HepG2 (cell line): ENCODE measurements at regions not wholly inside any gene's neighbourhood (a gene's known extent, or its start where the extent isn't known, plus 50 kb on each side); places are given as distances from the start of the nearest gene placed in this dataset.

Experiments used
- ATAC-seq: fragments of 200-7000 bp; cut with Tn5 transposase; 3 replicates; pipeline ENCODE4 v1.9.1; 2020; ENCODE audit warnings: mild to moderate bottlenecking, moderate library complexity
- BruUV-seq: library from RNA; stranded (reverse); fragments of 400-500 nt; replicated peaks from 2 replicates; lab custom pipeline; 2021; lab: Mats Ljungman, UMichigan
- CTCF ChIA-PET: fragments of 300-600 bp; formaldehyde crosslinking; extraction: SDS; loops from one replicate; lab custom pipeline; 2021; ENCODE audit warnings: low total read pairs, inconsistent platforms, low intra/inter-chr PET ratio; lab: Yijun Ruan, JAX
- POLR2A ChIA-PET: fragments of 350-600 bp; sonication (Branson Sonifier 250); formaldehyde crosslinking; loops from one replicate; lab custom pipeline; 2020; ENCODE audit warnings: antibody characterized with exemption, inconsistent platforms; lab: Yijun Ruan, JAX
- DNase-seq: peaks from one replicate; pipeline ENCODE4 v3.0.0-alpha.2; 2015; ENCODE audit warnings: low spot score
- FAIRE-seq: peaks from 3 replicates; lab custom pipeline; 2011; peaks lifted over from hg19 to GRCh38; lab: Jason Lieb, UNC
- H2AFZ ChIP-seq: one replicate; pipeline ENCODE4 v1.6.1; 2011; ENCODE audit warnings: low read length, inconsistent platforms
- H3K27ac ChIP-seq: fragments of 300-600 bp; 3 replicates; pipeline ENCODE4 v1.8.0; 2011; ENCODE audit warnings: mixed run types, mild to moderate bottlenecking, mixed read lengths, low read length, inconsistent platforms; ENCODE audit not compliant: insufficient read depth; ENCODE audit errors: extremely low read length
- H3K27me3 ChIP-seq, 2 experiments: fragments of 200-600 bp in 1 of 2; 2 replicates in 1 of 2; 3 replicates in 1 of 2; pipeline versions ENCODE4 v1.6.0 to v1.8.0; 2011; ENCODE audit warnings: low read length in 2 of 2, mild to moderate bottlenecking in 2 of 2, moderate library complexity in 2 of 2, inconsistent platforms in 1 of 2; ENCODE audit not compliant: insufficient read depth in 2 of 2, control insufficient read depth in 1 of 2
- H3K36me3 ChIP-seq, 2 experiments: fragments of 200-600 bp in 1 of 2; replicated peaks in 1 of 2; 2 replicates in 1 of 2; 3 replicates in 1 of 2; pipeline versions ENCODE4 v1.5.1 to v1.8.0; 2011; ENCODE audit warnings: low read length in 2 of 2, inconsistent platforms in 1 of 2; ENCODE audit not compliant: insufficient read depth in 2 of 2, control insufficient read depth in 1 of 2
- H3K4me1 ChIP-seq: 2 replicates; pipeline ENCODE4 v1.5.1; 2012; ENCODE audit warnings: low read length, inconsistent platforms; ENCODE audit not compliant: insufficient read depth
- H3K4me2 ChIP-seq: 2 replicates; pipeline ENCODE4 v1.6.0; 2011; ENCODE audit warnings: low read depth, low read length, inconsistent platforms
- H3K4me3 ChIP-seq, 3 experiments: fragments of 200-600 bp in 1 of 3; sonication (generic), shearing (Covaris generic) in 1 of 3; replicated peaks in 1 of 3; 2 replicates each; pipeline ENCODE4 v1.5.1; 2011 to 2016; ENCODE audit warnings: low read length in 3 of 3, inconsistent platforms in 2 of 3, low read depth in 2 of 3, mild to moderate bottlenecking in 2 of 3, control low read depth in 1 of 3, mixed read lengths in 1 of 3; ENCODE audit not compliant: insufficient read depth in 1 of 3
- H3K79me2 ChIP-seq: one replicate; pipeline ENCODE4 v1.6.1; 2011; ENCODE audit warnings: low read length, inconsistent platforms; ENCODE audit not compliant: insufficient read depth
- H3K9ac ChIP-seq: 2 replicates; pipeline ENCODE4 v1.6.0; 2011; ENCODE audit warnings: mild to moderate bottlenecking, low read depth, low read length, inconsistent platforms; ENCODE audit not compliant: insufficient read depth
- H3K9me3 ChIP-seq: 2 replicates; pipeline ENCODE4 v1.5.1; 2012; ENCODE audit warnings: mild to moderate bottlenecking, low read length
- H4K20me1 ChIP-seq: 2 replicates; pipeline ENCODE4 v1.6.0; 2011; ENCODE audit warnings: inconsistent platforms, mild to moderate bottlenecking, low read length, moderate library complexity; ENCODE audit not compliant: insufficient read depth
- FOXJ3 ChIP-seq: sonication (generic); formaldehyde crosslinking; IDR thresholded peaks from 2 replicates; pipeline ENCODE4 v1.4.0; 2020; ENCODE audit warnings: missing genetic modification reagents, mild to moderate bottlenecking, borderline replicate concordance
- GTF2F1 ChIP-seq: fragments of 150-350 bp; IDR thresholded peaks from 2 replicates; pipeline ENCODE4 v1.6.1; 2014; ENCODE audit warnings: low read length
- HCFC1 ChIP-seq: fragments of 150-350 bp; IDR thresholded peaks from 2 replicates; pipeline ENCODE4 v1.6.1; 2014; ENCODE audit warnings: low read depth, low read length
- HNRNPK ChIP-seq: fragments of 200-400 bp; formaldehyde crosslinking; IDR thresholded peaks from 2 replicates; pipeline ENCODE4 v1.6.1; 2018; ENCODE audit warnings: low read length, low read depth, moderate library complexity, mild to moderate bottlenecking; ENCODE audit not compliant: poor library complexity, severe bottlenecking
- KDM3A ChIP-seq: IDR thresholded peaks from 2 replicates; pipeline ENCODE4 v1.6.1; 2018; ENCODE audit warnings: low read depth, missing compliant biosample characterization
- MEIS1 ChIP-seq: sonication (generic); formaldehyde crosslinking; IDR thresholded peaks from 2 replicates; pipeline ENCODE4 v1.9.0; 2021; ENCODE audit warnings: mild to moderate bottlenecking, missing genetic modification reagents, moderate library complexity, borderline replicate concordance
- NKX3-1 ChIP-seq: sonication (generic); formaldehyde crosslinking; IDR thresholded peaks from 2 replicates; pipeline ENCODE4 v1.5.0; 2020; ENCODE audit warnings: missing genetic modification reagents
- NPAS2 ChIP-seq: sonication (generic); formaldehyde crosslinking; IDR thresholded peaks from 2 replicates; pipeline ENCODE4 v1.8.0; 2022; ENCODE audit warnings: mild to moderate bottlenecking, missing genetic modification reagents, borderline replicate concordance
- RBAK ChIP-seq: sonication (generic); formaldehyde crosslinking; IDR thresholded peaks from 2 replicates; pipeline ENCODE4 v1.5.1; 2020; ENCODE audit warnings: mild to moderate bottlenecking, missing genetic modification reagents
- TBP ChIP-seq: sonication (generic); formaldehyde crosslinking; IDR thresholded peaks from 2 replicates; pipeline ENCODE4 v1.5.0; 2020; ENCODE audit warnings: missing genetic modification reagents
- ZBTB2 ChIP-seq: sonication (generic); formaldehyde crosslinking; IDR thresholded peaks from 2 replicates; pipeline ENCODE4 v1.8.0; 2022; ENCODE audit warnings: low read depth, missing genetic modification reagents
- ZBTB8A ChIP-seq: sonication (generic); formaldehyde crosslinking; IDR thresholded peaks from 2 replicates; pipeline ENCODE4 v1.4.0; 2020; ENCODE audit warnings: mild to moderate bottlenecking, low read depth, missing genetic modification reagents, borderline replicate concordance
- ZNF547 ChIP-seq: sonication (generic); formaldehyde crosslinking; IDR thresholded peaks from 2 replicates; pipeline ENCODE4 v1.5.1; 2020; ENCODE audit warnings: mild to moderate bottlenecking, missing genetic modification reagents
- ZNF878 ChIP-seq: sonication (generic); formaldehyde crosslinking; IDR thresholded peaks from 2 replicates; pipeline ENCODE4 v1.8.1; 2023; ENCODE audit warnings: mild to moderate bottlenecking, missing genetic modification reagents, moderate library complexity
- WGBS: methylation state at CpG from one replicate; pipeline ENCODE4 v1.1.6; 2017; ENCODE audit warnings: low lambda C conversion rate; 5-methylcytosine and 5-hydroxymethylcytosine counted together
- in situ Hi-C: cut with HindIII; loops from 2 replicates; pipeline ENCODE4 v1.10.0; 2017; ENCODE audit warnings: low pct_unique_long_range_greater_than_20kb; ENCODE audit not compliant: extremely low pct_ligation_motif_present
- intact Hi-C: fragments of 100-400 bp; cut with micrococcal nuclease; formaldehyde crosslinking; loops from one replicate; pipeline ENCODE4 v1.10.0; 2022; ENCODE audit not compliant: unreplicated experiment
- TF ChIP-seq, protein P1 (sequence below): IDR thresholded peaks from 2 replicates; pipeline ENCODE4 v1.6.1; 2016; ENCODE audit warnings: mild to moderate bottlenecking, missing biosample characterization, missing genetic modification reagents
- TF ChIP-seq, protein P2 (sequence below): sonication (generic); formaldehyde crosslinking; IDR thresholded peaks from 2 replicates; pipeline ENCODE4 v1.5.0; 2020; ENCODE audit warnings: missing genetic modification reagents, mild to moderate bottlenecking, borderline replicate concordance
- TF ChIP-seq, protein P3 (sequence below): sonication (generic); formaldehyde crosslinking; IDR thresholded peaks from 2 replicates; pipeline ENCODE4 v1.4.0; 2020; ENCODE audit warnings: missing genetic modification reagents
- TF ChIP-seq, protein P4 (sequence below): sonication (generic); formaldehyde crosslinking; IDR thresholded peaks from 2 replicates; pipeline ENCODE4 v1.4.0; 2020; ENCODE audit warnings: mild to moderate bottlenecking, missing genetic modification reagents, borderline replicate concordance

- TF ChIP-seq, protein P1, sequence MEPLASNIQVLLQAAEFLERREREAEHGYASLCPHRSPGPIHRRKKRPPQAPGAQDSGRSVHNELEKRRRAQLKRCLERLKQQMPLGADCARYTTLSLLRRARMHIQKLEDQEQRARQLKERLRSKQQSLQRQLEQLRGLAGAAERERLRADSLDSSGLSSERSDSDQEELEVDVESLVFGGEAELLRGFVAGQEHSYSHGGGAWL (CRISPR knock-in tag): no peak
- TF ChIP-seq, protein P2, sequence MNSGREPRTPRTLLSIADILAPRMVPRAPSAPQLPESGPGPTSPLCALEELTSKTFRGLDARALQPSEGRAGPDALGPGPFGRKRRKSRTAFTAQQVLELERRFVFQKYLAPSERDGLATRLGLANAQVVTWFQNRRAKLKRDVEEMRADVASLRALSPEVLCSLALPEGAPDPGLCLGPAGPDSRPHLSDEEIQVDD (CRISPR knock-in tag): no peak
- TF ChIP-seq ZBTB2 (CRISPR knock-in tag) (no peak), HNRNPK (no peak)
- TF ChIP-seq, all 625 proteins: peak for 0
Observed at GRCh38 chr4:81930506-81931238, 443.1 kb downstream of the HNRNPD start (continued).

GRCh38 chr4:81923140-81923539 lies 450.7 kb downstream of the HNRNPD start:
- ATAC-seq: no peak
- ChIA-PET POLR2A (no interaction called here), CTCF (no interaction called here)
- H3K4me3 ChIP-seq: no peak overlapping the region
- H3K9ac ChIP-seq: no peak overlapping the region
- in situ Hi-C loops: no loop called here
- 0% methylated on average over 2 of the region's 2 CpGs for WGBS
- H3K36me3 ChIP-seq: no peaks in the 10 kb centered on the region
- intact Hi-C loops: no loop called here
- no peak overlapping the region for H3K4me2 ChIP-seq
- no peak overlapping the region for H2AFZ ChIP-seq
- BruUV-seq: no TSS peak
- H3K27me3 ChIP-seq: no peaks in the 10 kb centered on the region
- no peaks in the 10 kb centered on the region for H3K4me1 ChIP-seq
- H3K9me3 ChIP-seq: no peaks in the 10 kb centered on the region
- H3K27ac ChIP-seq: no peak overlapping the region
- FAIRE-seq: no peak
- DNase-seq: no peak
- no peaks in the 10 kb centered on the region for H3K79me2 ChIP-seq
- no peaks in the 10 kb centered on the region for H4K20me1 ChIP-seq
- TF ChIP-seq GTF2F1 (no peak), TBP (CRISPR knock-in tag) (no peak), ZBTB8A (no peak), NKX3-1 (CRISPR knock-in tag) (no peak), MEIS1 (CRISPR knock-in tag) (no peak), HCFC1 (no peak), ZNF547 (CRISPR knock-in tag) (no peak), RBAK (CRISPR knock-in tag) (no peak), NPAS2 (CRISPR knock-in tag) (no peak), ZNF878 (CRISPR knock-in tag) (no peak), FOXJ3 (CRISPR knock-in tag) (no peak), KDM3A (no peak)
- TF ChIP-seq, protein P3, sequence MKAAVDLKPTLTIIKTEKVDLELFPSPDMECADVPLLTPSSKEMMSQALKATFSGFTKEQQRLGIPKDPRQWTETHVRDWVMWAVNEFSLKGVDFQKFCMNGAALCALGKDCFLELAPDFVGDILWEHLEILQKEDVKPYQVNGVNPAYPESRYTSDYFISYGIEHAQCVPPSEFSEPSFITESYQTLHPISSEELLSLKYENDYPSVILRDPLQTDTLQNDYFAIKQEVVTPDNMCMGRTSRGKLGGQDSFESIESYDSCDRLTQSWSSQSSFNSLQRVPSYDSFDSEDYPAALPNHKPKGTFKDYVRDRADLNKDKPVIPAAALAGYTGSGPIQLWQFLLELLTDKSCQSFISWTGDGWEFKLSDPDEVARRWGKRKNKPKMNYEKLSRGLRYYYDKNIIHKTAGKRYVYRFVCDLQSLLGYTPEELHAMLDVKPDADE: no peak
- TF ChIP-seq, protein P4, sequence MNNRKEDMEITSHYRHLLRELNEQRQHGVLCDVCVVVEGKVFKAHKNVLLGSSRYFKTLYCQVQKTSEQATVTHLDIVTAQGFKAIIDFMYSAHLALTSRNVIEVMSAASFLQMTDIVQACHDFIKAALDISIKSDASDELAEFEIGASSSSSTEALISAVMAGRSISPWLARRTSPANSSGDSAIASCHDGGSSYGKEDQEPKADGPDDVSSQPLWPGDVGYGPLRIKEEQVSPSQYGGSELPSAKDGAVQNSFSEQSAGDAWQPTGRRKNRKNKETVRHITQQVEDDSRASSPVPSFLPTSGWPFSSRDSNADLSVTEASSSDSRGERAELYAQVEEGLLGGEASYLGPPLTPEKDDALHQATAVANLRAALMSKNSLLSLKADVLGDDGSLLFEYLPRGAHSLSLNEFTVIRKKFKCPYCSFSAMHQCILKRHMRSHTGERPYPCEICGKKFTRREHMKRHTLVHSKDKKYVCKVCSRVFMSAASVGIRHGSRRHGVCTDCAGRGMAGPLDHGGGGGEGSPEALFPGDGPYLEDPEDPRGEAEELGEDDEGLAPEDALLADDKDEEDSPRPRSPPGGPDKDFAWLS (CRISPR knock-in tag): no peak
